HG03469 (cell line): ENCODE measurements at regions not wholly inside any gene's neighbourhood (a gene's known extent, or its start where the extent isn't known, plus 50 kb on each side); places are given as distances from the start of the nearest gene placed in this dataset.

ENCODE experiments used
- ATAC-seq: cut with Tn5 transposase; IDR thresholded peaks from one replicate; pipeline ENCODE4 v1.9.1; 2021; ENCODE audit warnings: mild to moderate bottlenecking, moderate library complexity, moderate number of reproducible peaks; ENCODE audit not compliant: unreplicated experiment

GRCh38 chr13:34001389-34001788 is 183.4 kb downstream of the RFC3 start:
- no peak for ATAC-seq

DNA sequence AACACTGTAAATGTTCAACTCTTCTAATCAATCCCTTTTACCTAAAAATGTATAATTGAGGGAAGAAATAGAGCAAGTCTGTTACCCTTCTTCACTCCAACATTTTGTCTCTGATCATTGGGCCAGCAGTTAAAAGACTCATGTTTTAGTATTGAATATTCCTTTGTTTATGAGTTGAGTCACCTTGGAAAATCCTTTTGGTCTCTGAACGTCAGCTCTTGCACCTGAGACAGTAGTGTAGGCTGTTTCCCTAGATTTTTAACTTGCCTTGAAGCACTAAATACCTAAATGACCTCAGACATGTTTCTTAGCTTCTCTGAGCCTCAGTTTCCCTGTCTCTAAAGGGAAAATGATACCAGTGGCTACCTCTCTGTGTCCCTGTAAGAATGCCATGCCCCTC is 184.2 kb downstream of the RFC3 start:
- no peak for ATAC-seq

DNA sequence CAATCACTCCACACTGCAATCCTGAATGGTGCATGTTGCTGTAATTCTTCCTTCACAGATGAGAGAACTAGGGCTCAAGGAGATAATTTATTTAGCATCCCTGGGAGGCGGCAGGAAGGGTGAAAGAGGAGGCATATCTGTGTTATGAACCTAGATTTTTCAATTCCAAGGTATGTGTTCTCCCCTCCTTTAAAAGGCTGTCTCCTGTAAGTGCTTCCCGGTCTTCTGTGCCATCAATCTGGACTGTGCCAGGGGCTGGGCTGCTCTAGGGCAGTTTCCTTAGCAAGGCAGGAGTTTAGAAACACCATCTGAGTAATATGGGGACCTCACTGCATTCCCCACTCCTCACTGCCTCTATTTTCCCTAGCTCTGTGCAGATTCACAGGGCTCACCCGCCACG is 185.0 kb downstream of the RFC3 start:
- ATAC-seq = no peak

DNA sequence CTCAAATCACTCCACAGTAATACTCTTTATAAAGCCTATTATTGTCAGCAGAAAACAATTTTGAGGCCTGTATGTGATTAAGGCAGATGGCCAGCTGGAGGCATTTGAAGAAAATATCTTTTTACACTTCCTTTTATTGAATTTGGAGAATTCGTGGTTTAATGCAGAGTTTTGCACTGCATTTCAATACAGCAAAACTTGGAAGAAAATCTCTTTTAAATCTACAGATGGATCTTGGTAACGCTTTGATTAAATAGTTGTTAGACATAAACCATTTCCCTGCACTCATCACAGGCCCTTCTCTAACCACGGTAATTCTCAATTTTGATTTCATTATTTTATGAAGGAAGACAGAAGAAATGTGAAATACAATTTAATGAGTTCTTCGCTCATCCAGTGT is 185.7 kb downstream of the RFC3 start:
- no peak for ATAC-seq

DNA sequence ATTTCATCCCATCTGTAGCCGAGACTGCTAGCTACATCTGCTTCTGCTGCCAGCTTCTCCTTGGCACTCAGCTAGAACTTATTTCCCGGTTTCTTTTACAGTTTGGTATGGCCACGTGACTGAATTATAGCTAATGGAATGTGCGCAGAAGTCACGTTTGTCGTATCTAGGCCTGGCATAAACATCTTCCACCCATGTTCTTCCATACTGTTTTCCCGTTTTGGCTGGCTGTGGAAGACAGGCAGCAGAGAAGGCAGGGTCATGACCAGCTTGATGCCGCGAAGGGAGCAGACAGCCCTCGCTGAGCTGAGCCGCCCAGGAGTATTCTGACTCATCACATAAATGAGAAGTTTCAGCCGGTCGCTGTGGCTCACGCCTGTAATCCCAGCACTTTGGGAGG is 186.7 kb downstream of the RFC3 start:
- ATAC-seq = no peak

GRCh38 chr13:34006011-34006410 is 188.1 kb downstream of the RFC3 start:
- no peak for ATAC-seq

- ATAC-seq = no peak
These were observed 193.7 kb downstream of the RFC3 start for GRCh38 chr13:34011552-34012085.

GRCh38 chr13:34012382-34012781 is 194.4 kb downstream of the RFC3 start:
- ATAC-seq = no peak

GRCh38 chr13:34013061-34013460 is 195.1 kb downstream of the RFC3 start:
- no peak for ATAC-seq

DNA sequence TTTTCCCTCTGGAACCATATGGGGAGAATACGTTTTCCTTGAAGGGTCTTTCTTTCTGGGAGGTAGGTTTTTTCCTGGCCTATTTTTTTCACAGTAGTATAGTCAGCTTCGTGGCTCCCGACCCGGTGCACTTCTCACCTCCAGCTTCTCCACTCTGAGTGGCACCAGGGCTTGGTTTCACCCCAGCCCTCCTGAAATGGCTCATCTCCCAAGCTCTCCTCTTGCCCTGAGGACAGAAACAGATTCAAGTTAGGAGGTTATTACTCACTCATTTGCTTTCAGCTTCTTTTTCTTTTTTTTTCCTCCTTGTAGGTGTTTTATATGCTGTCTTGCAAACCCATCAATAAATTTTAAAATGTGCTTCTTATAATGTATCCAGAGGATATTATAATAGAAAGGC is 199.3 kb downstream of the RFC3 start:
- ATAC-seq = no peak

DNA sequence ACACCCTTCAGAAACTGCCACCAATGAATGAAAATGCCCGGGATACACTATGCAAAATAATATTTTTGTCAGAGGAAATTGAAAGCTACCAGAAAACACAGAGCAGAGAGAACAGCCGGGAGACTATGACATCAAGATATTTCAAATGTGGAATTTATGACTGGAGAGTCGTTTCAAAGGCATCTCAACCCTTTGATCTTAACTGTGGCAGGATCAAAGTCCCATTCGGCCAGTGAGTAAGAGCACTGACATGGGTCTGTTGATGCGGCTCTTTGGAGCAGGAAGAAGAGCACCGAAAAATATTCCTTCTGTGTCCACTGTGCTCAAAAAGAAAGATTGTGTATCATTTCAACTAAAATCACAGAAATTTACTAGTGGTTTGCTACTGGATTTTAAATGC is 201.9 kb downstream of the RFC3 start:
- no peak for ATAC-seq

DNA sequence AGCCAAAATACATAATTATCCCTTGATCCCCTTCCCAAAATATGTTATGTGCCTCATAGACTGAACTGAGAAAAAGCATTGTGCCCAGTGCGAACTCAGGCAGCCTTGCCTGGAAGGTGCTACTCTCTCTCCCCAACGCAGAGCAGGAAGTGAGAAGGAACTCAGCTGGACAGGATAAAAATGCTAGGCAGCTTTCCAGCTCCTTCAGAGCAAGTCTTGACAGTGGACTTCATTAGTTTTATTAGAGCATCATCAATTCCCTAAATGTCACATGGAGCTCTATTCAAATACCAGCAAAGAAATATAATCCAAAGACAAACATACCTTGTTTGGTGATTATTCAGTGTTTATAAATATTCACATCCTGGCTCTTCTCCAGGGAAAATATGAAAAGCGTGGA is 202.4 kb downstream of the RFC3 start:
- no peak for ATAC-seq

DNA sequence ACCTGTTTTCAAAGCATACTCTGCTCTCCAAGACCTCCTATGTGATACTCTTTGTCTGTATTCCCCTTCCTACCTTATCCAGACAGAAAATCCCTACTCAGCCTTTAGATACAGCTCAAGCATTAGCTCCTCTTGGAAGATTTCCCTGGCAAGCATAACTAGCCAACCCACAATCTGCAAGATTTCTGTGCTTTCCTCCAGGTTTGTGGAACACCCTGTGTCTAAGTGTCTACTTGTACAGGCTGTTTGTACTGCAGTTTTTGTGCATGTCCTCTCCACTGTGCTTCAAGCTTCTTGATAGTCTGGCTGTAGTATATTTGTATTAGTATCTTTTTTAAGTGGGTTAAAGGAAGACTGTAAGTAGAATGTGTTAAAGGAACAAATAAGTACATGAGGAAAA is 203.7 kb downstream of the RFC3 start:
- ATAC-seq = no peak

- ATAC-seq = no peak
These were observed 207.8 kb downstream of the RFC3 start for GRCh38 chr13:34025746-34026145.

DNA sequence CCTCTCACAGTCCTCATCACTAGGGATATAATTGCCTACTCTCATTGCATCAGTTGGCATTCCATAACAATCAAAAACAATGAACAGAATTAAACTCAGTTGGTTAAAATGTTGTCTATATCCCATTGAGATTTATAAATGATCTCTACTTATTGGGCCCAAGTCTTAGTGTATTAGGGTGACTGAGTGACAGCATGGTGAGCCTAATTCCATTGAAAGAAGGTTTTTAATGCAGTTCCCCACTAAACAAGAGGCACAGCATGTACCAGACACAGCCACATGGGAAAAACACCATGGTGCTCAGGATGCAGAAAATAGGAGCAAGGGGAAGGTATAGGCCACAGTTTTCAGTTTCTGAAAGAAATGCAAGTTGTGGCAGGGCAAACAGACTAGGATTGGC is 208.4 kb downstream of the RFC3 start:
- ATAC-seq = no peak

DNA sequence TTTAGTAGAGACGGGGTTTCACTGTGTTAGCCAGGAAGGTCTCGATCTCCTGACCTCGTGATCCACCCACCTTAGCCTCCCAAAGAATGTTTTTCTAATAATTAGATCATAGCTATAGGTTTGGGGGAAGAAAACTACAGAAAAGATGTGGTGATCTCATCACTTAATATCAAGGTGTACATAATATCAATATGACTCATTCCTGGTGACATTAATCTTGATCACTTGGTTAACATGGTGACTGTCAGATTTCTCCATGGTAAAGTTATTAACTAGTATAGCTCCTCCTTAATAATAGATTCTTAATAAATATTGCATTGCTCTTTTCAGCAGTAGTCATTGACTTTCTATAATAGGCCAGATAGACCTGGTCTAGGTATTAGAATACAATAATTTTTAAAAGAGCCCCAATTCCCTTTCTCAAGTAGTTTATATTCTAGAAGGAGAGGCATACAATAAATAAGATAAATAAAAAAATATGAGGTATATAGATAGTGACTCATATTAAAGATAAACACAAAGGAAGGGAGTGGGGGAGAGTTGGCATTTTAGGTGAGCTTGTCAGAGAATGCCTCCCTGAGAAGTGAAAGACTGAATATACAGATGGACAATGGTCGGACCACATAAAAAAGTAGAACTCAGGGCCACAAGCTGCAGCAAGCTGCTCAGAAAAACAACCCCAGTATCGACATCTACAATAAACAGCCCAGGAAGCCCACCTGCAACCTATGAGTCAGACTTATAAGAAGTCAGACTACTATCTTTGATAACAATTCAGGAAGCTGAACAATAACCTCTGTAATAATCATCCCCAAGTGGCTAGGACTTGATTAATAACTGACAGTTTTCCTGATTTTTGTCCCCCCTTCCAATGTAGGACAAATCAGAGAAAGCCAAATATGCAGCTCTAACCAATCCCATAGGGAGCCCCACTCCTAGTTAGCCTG is 210.8 kb downstream of the RFC3 start:
- ATAC-seq = no peak

DNA sequence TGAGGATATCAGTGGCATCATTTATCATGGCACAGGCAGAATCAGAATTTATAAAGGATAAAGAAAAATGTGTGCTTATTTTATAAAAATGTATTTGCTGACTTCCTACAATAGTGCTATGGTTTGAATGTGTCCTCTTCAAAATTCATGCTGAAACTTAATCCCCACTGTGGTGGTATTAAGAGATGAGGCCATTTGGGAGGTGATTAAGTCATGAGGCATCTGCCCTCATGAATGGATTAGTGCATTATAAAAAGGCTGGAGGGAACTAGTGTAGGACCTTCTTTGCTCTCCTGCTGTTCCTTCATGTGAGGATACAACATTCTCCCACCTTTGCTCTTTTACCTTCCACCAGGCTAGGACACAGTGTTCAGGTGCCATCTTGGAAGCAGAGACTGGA is 212.8 kb downstream of the RFC3 start:
- ATAC-seq = no peak

- no peak for ATAC-seq
These were observed 213.7 kb downstream of the RFC3 start for GRCh38 chr13:34031610-34032009.

GRCh38 chr13:34034411-34034810 is 216.5 kb downstream of the RFC3 start:
- ATAC-seq = no peak

DNA sequence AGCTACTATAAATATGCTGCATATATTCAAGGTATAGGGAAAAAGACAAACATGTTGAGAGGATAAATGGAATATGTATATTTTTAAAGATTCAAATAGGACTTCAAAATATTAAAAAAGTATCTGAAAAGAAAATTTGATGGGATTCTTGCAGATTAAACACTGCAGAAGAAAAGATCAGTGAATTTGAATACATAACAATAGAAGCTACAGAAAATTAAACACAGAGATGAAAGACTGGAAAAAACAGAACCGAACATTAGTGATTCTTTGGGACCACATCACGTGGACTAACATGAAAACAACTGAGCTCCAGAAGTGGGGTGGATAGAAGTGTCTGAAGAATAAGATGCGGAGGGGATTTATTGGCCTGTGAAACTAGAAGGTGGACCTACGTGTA is 217.2 kb downstream of the RFC3 start:
- ATAC-seq = no peak

DNA sequence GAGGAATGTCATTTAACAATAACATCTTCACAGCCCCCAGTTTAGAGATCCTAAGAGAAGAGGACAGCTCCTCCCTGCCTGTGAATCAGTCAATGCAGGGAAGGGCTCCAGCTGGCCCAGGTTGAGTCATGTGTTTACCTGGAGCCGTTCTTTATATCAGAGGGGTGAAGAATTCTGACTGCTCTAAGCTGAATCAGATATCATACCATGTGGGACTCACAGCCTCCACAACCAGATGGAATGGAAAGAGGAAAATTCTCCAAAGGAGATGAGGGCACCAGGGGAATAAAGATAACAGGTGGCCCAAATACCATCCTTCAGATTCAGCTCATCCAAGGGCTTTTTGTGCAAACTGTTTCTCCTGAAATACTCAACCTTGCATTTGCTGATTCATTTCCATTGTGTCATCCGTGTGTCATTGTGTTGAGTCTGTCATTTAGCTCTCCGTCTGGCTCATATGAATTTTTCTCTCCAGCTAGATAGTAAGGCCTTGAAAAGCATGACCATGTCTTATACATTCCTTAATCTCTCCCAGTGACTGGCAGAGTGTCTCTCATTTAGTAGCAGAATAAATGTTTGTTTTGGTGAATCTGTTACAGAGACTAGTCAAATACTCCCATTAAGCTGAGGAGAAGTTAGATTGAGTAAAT is 217.9 kb downstream of the RFC3 start:
- no peak for ATAC-seq
